DND-41 (cell line): ENCODE measurements at regions not wholly inside any gene's neighbourhood (a gene's known extent, or its start where the extent isn't known, plus 50 kb on each side); places are given as distances from the start of the nearest gene placed in this dataset.

Experiments used
- ATAC-seq: fragments of 200-7000 bp; cut with Tn5 transposase; 3 replicates; pipeline ENCODE4 v1.9.1; 2021; ENCODE audit warnings: low read depth; ENCODE audit not compliant: insufficient read depth
- DNase-seq: peaks from one replicate; pipeline ENCODE4 v3.0.0-alpha.2; 2020
- H2AFZ ChIP-seq: 2 replicates; pipeline ENCODE4 v1.6.0; 2012; ENCODE audit warnings: low read depth, low read length
- H3K27ac ChIP-seq: 2 replicates; pipeline ENCODE4 v1.5.1; 2012; ENCODE audit warnings: low read length, inconsistent platforms
- H3K27me3 ChIP-seq: fragments of 200-600 bp; sonication (generic); 2 replicates; pipeline ENCODE4 v1.6.0; 2012; ENCODE audit warnings: low read length, mild to moderate bottlenecking, inconsistent platforms; ENCODE audit not compliant: insufficient read depth, poor library complexity
- H3K36me3 ChIP-seq: 2 replicates; pipeline ENCODE4 v1.5.1; 2012; ENCODE audit warnings: low read length, inconsistent platforms; ENCODE audit not compliant: insufficient read depth
- H3K4me1 ChIP-seq: 2 replicates; pipeline ENCODE4 v1.5.1; 2012; ENCODE audit warnings: mild to moderate bottlenecking, low read length; ENCODE audit not compliant: insufficient read depth
- H3K4me2 ChIP-seq: 2 replicates; pipeline ENCODE4 v1.6.0; 2012; ENCODE audit warnings: mild to moderate bottlenecking, moderate library complexity, low read length, inconsistent platforms; ENCODE audit not compliant: insufficient read depth
- H3K4me3 ChIP-seq, 2 experiments: fragments of 200-600 bp in 1 of 2; shearing (Covaris generic) in 1 of 2; 2 replicates each; pipeline ENCODE4 v1.5.1; 2012 to 2016; ENCODE audit warnings: inconsistent platforms in 2 of 2, low read length in 2 of 2, mild to moderate bottlenecking in 2 of 2, low read depth in 1 of 2, moderate library complexity in 1 of 2
- H3K79me2 ChIP-seq: 2 replicates; pipeline ENCODE4 v1.6.0; 2012; ENCODE audit warnings: low read length, inconsistent platforms; ENCODE audit not compliant: insufficient read depth
- H3K9ac ChIP-seq: 2 replicates; pipeline ENCODE4 v1.6.0; 2012; ENCODE audit warnings: low read depth, mild to moderate bottlenecking, inconsistent platforms, low read length, moderate library complexity
- H3K9me3 ChIP-seq: 2 replicates; pipeline ENCODE4 v1.5.1; 2012; ENCODE audit warnings: low read length, moderate library complexity, mild to moderate bottlenecking, inconsistent platforms; ENCODE audit not compliant: insufficient read depth, severe bottlenecking
- H4K20me1 ChIP-seq: 2 replicates; pipeline ENCODE4 v1.6.0; 2012; ENCODE audit warnings: low read length; ENCODE audit not compliant: insufficient read depth
- CTCF ChIP-seq: IDR thresholded peaks from 2 replicates; pipeline ENCODE4 v1.5.1; 2012; ENCODE audit warnings: borderline replicate concordance, low read length, moderate library complexity, mild to moderate bottlenecking; ENCODE audit not compliant: poor library complexity, severe bottlenecking; ENCODE audit errors: extremely low read depth
- EZH2 ChIP-seq: IDR thresholded peaks from 3 replicates; pipeline ENCODE4 v1.6.1; 2012; ENCODE audit warnings: borderline replicate concordance, low read depth, mild to moderate bottlenecking, moderate library complexity, low read length, inconsistent platforms; ENCODE audit not compliant: severe bottlenecking

DNA sequence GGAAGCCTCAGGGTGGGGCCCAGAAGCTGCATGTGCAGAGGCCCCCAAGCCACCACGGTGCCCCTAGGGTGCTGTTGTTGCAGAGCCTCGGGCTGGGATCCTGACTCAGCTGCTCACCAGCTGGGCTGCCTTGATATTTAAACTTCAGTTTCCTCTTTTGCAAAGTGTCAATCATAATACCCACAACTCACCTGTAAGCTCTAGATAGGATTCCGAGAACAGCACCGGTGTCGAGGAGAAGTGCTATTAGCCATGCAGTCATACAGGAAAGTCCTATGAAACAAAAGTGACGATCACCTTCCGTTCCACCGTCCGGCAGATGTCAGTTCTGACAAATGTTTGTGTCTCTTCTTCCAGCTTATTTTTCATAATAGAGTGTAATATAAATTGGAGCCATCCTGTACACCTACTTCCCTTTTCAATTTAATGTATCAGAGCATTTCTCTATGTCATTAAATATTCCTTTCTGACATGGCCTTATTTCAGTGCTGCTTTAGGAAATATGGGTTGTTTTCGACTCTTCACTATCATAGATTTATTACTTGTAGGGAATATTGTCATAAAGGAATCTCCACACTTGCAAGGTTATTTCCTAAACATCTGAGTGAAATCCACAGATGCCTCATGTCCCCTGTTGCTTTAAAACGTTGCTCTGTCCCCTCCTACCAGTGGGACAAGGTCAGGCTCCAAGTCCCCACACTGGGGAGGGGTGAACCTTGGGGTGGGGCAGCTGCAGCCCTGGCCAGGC lies 100.8 kb downstream of the SIK1 start:
- no peaks in the 10 kb centered on the region for H3K4me1 ChIP-seq
- no peak for TF ChIP-seq EZH2
- no peak for TF ChIP-seq CTCF
- no peak overlapping the region for H3K4me3 ChIP-seq
- H3K27me3 ChIP-seq: no peaks in the 10 kb centered on the region
- no peak for ATAC-seq
- H3K27ac ChIP-seq: no peak overlapping the region
- H2AFZ ChIP-seq: no peak overlapping the region
- H3K79me2 ChIP-seq: no peaks in the 10 kb centered on the region
- H3K9me3 ChIP-seq: no peaks in the 10 kb centered on the region
- 0 out of 2 replicates have a peak, but pooled peaks cover 2% of the 10 kb centered on the region for H4K20me1 ChIP-seq
- no peak overlapping the region for H3K9ac ChIP-seq
- DNase-seq: no peak
- no peaks in the 10 kb centered on the region for H3K36me3 ChIP-seq
- no peak overlapping the region for H3K4me2 ChIP-seq

DNA sequence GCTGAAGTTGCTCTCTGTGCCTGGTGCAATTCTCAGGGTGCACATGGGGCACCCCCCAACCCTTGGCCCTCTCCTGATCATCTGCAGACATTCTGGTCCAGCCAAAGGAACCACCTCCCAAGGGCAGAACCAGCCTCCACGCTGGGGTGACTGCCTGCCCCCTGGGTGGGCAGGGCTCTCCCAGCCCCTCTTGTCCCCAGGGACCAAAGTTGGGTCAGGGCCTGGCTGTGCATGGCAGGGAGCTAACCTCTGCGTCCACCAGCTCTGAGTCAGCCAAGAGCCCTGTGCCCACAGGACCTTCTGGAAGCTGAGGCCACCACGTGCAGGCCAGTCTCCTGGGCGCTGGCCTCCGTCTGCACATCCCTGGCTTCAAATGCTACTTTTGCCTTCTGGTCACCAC lies 101.9 kb downstream of the SIK1 start:
- Histone ChIP-seq H3K4me3 (no peak overlapping the region), H3K36me3 (no peaks in the 10 kb centered on the region), H3K4me1 (no peaks in the 10 kb centered on the region), H2AFZ (no peak overlapping the region), H3K9me3 (no peaks in the 10 kb centered on the region), H4K20me1 (0 out of 2 replicates have a peak, but pooled peaks cover 2% of the 10 kb centered on the region), H3K27me3 (no peaks in the 10 kb centered on the region), H3K9ac (no peak overlapping the region), H3K79me2 (no peaks in the 10 kb centered on the region), H3K4me2 (no peak overlapping the region), H3K27ac (no peak overlapping the region)
- DNase-seq (no peak), ATAC-seq (no peak)
- no peak for TF ChIP-seq CTCF
- TF ChIP-seq EZH2: no peak

- no peak for ATAC-seq
- no peak overlapping the region for H3K27ac ChIP-seq
- no peak for TF ChIP-seq EZH2
- TF ChIP-seq CTCF: no peak
- H3K4me3 ChIP-seq: no peak overlapping the region
- H3K27me3 ChIP-seq: no peaks in the 10 kb centered on the region
- no peak overlapping the region for H2AFZ ChIP-seq
- H3K4me1 ChIP-seq: no peaks in the 10 kb centered on the region
- DNase-seq: no peak
- 0 out of 2 replicates have a peak, but pooled peaks cover 2% of the 10 kb centered on the region for H4K20me1 ChIP-seq
- no peaks in the 10 kb centered on the region for H3K9me3 ChIP-seq
- H3K79me2 ChIP-seq: no peaks in the 10 kb centered on the region
- no peak overlapping the region for H3K9ac ChIP-seq
- H3K4me2 ChIP-seq: no peak overlapping the region
- H3K36me3 ChIP-seq: no peaks in the 10 kb centered on the region
Observed at GRCh38 chr21:43324596-43324995, 102.3 kb downstream of the SIK1 start.
